Colonic mucosa (tissue), 4 donors: ENCODE measurements at regions not wholly inside any gene's neighbourhood (a gene's known extent, or its start where the extent isn't known, plus 50 kb on each side); places are given as distances from the start of the nearest gene placed in this dataset.
"Not testable (repeated sequence)": the region's sequence is repeated elsewhere in the genome, so short reads cannot be mapped to it uniquely, and the experiment has no call there.

Source experiments
- DNase-seq: peaks from one replicate; pipeline ENCODE4 v3.0.0-alpha.2; 2020
- H3K27ac ChIP-seq: fragments of 200-600 bp; one replicate; pipeline ENCODE4 v1.8.0; 2021
- H3K27me3 ChIP-seq: fragments of 200-600 bp; one replicate; pipeline ENCODE4 v1.8.0; 2021
- H3K36me3 ChIP-seq: fragments of 200-600 bp; one replicate; pipeline ENCODE4 v1.8.0; 2021
- H3K4me1 ChIP-seq: fragments of 200-600 bp; one replicate; pipeline ENCODE4 v1.8.0; 2021; ENCODE audit warnings: mild to moderate bottlenecking
- H3K4me3 ChIP-seq: fragments of 200-600 bp; one replicate; pipeline ENCODE4 v1.8.0; 2021
- H3K9ac ChIP-seq, 2 donors: one replicate each; pipeline ENCODE4 v1.7.0; 2013; ENCODE audit warnings: control low read depth in 2 of 2, low read depth in 2 of 2, low read length in 2 of 2
- H3K9me3 ChIP-seq: fragments of 200-600 bp; one replicate; pipeline ENCODE4 v1.8.0; 2021
- intact Hi-C: fragments of 100-400 bp; cut with DNase I; formaldehyde crosslinking; loops from one replicate; pipeline ENCODE4 v1.14.1; 2022
- TF ChIP-seq, protein P1 (sequence below): fragments of 200-600 bp; IDR thresholded peaks from one replicate; pipeline ENCODE4 v1.8.0; 2022; ENCODE audit warnings: antibody characterized with exemption, mild to moderate bottlenecking
- donor health status: healthy.
- donor health status: DM: no; HTN: no; CAD: no.
- donor health status: DM: no; HTN: no; CAD: no.

DNA sequence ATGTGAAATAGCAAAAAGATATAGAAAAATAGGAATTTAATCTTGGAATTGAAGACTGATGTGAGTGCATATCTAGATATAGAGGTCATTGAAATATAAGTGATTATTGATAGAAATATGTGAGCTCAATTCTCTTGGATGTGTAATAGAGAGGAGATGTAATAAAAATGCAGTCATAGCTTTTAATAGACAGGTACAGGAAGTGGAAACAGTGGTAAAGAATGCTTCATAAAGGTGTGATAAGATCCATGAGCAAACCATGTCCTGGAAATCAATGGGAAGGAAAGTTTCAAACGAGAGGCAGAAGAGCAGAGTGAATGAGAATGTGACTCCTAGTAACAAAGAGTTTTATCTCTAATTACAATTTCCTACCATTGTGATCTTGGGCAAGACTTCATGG, 634.7 kb upstream of the ZNF804A start:
- Histone ChIP-seq H3K9ac (no peak overlapping the region), H3K4me3 (no peak overlapping the region), H3K27me3 (no peaks in the 10 kb centered on the region), H3K9me3 (no peaks in the 10 kb centered on the region), H3K4me1 (no peaks in the 10 kb centered on the region), H3K27ac (no peak overlapping the region), H3K36me3 (no peaks in the 10 kb centered on the region)
- DNase-seq, result no peak
- intact Hi-C loops, result no loop called here
- TF ChIP-seq, protein P1, sequence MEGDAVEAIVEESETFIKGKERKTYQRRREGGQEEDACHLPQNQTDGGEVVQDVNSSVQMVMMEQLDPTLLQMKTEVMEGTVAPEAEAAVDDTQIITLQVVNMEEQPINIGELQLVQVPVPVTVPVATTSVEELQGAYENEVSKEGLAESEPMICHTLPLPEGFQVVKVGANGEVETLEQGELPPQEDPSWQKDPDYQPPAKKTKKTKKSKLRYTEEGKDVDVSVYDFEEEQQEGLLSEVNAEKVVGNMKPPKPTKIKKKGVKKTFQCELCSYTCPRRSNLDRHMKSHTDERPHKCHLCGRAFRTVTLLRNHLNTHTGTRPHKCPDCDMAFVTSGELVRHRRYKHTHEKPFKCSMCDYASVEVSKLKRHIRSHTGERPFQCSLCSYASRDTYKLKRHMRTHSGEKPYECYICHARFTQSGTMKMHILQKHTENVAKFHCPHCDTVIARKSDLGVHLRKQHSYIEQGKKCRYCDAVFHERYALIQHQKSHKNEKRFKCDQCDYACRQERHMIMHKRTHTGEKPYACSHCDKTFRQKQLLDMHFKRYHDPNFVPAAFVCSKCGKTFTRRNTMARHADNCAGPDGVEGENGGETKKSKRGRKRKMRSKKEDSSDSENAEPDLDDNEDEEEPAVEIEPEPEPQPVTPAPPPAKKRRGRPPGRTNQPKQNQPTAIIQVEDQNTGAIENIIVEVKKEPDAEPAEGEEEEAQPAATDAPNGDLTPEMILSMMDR, result no peak

DNA sequence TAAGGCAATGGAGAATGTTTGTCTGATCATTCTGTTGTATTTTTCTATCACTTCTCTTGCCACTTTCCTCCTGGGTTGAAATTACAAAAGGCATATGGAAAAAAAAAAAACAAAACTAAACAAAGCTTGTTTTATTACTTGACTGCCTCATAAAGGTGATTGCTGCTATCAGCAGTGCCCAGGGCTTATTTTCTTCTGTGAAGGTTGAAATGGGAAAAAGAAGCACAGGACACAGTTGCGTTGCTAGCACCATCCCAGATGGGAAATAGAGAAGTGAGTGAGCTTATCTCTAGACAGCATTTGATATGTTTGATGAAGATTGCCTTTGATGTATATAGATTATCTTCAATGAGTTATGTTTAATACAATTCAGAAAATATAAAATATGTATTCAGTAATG, 633.8 kb upstream of the ZNF804A start:
- no peak overlapping the region for H3K27ac ChIP-seq
- H3K27me3 ChIP-seq, result no peaks in the 10 kb centered on the region
- no peak overlapping the region for H3K9ac ChIP-seq
- intact Hi-C loops, result no loop called here
- DNase-seq, result peak; percentile 20
- no peaks in the 10 kb centered on the region for H3K36me3 ChIP-seq
- no peaks in the 10 kb centered on the region for H3K4me1 ChIP-seq
- H3K4me3 ChIP-seq, result no peak overlapping the region
- TF ChIP-seq, protein P1, result no peak
- H3K9me3 ChIP-seq, result no peaks in the 10 kb centered on the region

DNA sequence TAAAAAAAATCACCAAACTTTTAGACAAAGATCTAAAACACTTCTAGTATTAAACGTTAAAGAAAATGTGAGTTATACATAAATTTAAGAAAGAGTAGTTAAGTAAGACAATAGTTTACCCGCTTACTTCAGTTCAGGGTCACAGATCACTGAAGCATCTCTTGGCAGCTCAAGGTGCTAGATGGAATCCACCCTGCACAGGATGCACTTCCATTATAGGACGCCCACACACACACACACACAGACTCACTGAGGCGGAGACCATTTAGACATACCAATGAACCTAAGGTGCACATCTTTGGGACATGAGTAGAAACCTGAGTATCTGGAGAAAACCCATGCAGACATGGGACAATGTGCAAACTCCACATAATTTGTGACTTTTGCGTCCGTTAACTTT, 630.6 kb upstream of the ZNF804A start:
- intact Hi-C loops, result no loop called here

DNA sequence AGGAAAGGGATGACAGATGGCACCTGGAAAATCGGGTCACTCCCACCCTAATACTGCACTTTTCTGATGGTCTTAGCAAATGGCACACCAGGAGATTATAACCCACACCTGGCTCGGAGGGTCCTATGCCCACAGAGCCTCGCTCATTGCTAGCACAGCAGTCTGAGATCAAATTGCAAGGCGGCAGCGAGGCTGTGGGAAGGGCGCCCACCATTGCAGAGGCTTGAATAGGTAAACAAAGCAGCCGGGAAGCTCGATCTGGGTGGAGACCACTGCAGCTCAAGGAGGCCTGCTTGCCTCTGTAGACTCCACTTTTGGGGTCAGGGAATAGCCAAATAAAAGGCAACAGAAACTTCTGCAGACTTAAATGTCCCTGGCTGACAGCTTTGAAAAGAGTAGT, 622.7 kb upstream of the ZNF804A start:
- H3K27me3 ChIP-seq, H3K9ac ChIP-seq, H3K36me3 ChIP-seq, DNase-seq, H3K27ac ChIP-seq, intact Hi-C loops, H3K4me3 ChIP-seq, H3K4me1 ChIP-seq, H3K9me3 ChIP-seq: not testable (repeated sequence)

More for the DNA sequence above, 630.6 kb upstream of the ZNF804A start:
- Histone ChIP-seq H3K27ac (no peak overlapping the region), H3K4me1 (no peaks in the 10 kb centered on the region), H3K9me3 (no peaks in the 10 kb centered on the region), H3K27me3 (no peaks in the 10 kb centered on the region), H3K36me3 (no peaks in the 10 kb centered on the region), H3K9ac (no peak overlapping the region), H3K4me3 (no peak overlapping the region)
- TF ChIP-seq, protein P1, result no peak
- DNase-seq, result no peak

DNA sequence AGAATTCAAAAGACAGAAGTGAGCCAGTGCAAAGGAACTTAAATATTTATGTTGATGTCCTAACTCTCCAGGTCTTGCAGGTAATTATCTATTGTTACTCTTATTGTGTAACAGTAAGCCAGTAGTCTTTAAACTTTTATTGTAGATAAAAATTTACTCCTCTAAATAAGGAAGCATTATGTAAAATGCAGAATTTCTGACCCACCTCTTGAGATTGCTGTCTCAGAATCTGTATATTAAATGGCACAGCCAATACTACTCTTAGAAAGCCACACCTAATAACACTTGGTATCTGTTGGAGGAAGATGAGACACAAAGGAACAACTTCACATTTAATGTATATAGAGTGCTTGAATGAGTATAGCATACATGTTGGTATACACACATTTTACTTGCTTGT, 613.5 kb upstream of the ZNF804A start:
- Histone ChIP-seq H3K27ac (no peak overlapping the region), H3K36me3 (no peaks in the 10 kb centered on the region), H3K9me3 (no peaks in the 10 kb centered on the region), H3K4me3 (no peak overlapping the region), H3K4me1 (no peaks in the 10 kb centered on the region), H3K9ac (no peak overlapping the region), H3K27me3 (no peaks in the 10 kb centered on the region)
- TF ChIP-seq, protein P1, result no peak
- intact Hi-C loops, result no loop called here
- no peak for DNase-seq

DNA sequence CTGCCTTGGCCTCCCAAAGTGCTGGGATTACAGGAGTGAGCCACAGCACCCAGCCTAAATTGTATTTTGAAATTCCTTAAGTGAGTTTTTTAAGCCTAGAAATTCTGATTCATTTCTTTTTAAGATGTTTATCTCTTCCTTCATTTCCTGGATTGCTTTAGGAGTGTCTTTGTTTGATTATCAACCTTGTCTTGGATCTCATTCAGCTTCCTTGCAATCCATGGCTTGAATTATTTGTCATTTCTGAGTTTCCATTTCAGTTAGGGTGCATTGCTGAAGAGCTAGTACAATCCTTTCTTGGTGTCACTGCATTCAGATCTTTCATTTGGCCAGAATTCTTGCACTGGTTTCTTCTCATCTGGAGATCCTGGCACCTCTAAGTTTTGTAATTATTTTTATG, 606.4 kb upstream of the ZNF804A start:
- Histone ChIP-seq H3K9me3 (no peaks in the 10 kb centered on the region), H3K27ac (no peak overlapping the region), H3K36me3 (no peaks in the 10 kb centered on the region), H3K4me3 (no peak overlapping the region), H3K4me1 (peaks cover 5% of the 10 kb centered on the region), H3K27me3 (no peaks in the 10 kb centered on the region), H3K9ac (no peak overlapping the region)
- intact Hi-C loops, result no loop called here
- DNase-seq, result no peak
- TF ChIP-seq, protein P1, result no peak
